Upper lobe of right lung (tissue), 1 donor: ENCODE measurements at regions not wholly inside any gene's neighbourhood (a gene's known extent, or its start where the extent isn't known, plus 50 kb on each side); places are given as distances from the start of the nearest gene placed in this dataset.

Experiments
- ATAC-seq: fragments of 200-7000 bp; cut with Tn5 transposase; one replicate; pipeline ENCODE4 v1.9.1; 2020; ENCODE audit warnings: mild to moderate bottlenecking, moderate library complexity
- DNase-seq: peaks from one replicate; pipeline ENCODE4 v3.0.0-alpha.2; 2020
- H3K27ac ChIP-seq: fragments of 200-600 bp; one replicate; pipeline ENCODE4 v1.8.0; 2022
- H3K27me3 ChIP-seq: fragments of 200-600 bp; one replicate; pipeline ENCODE4 v1.8.0; 2022; ENCODE audit warnings: mild to moderate bottlenecking
- H3K36me3 ChIP-seq: fragments of 200-600 bp; one replicate; pipeline ENCODE4 v1.8.0; 2022
- H3K4me1 ChIP-seq: fragments of 200-600 bp; one replicate; pipeline ENCODE4 v1.8.0; 2022
- H3K4me3 ChIP-seq: fragments of 200-600 bp; one replicate; pipeline ENCODE4 v1.8.0; 2022; ENCODE audit warnings: mild to moderate bottlenecking
- H3K9me3 ChIP-seq: fragments of 200-600 bp; one replicate; pipeline ENCODE4 v1.8.0; 2022
- intact Hi-C: fragments of 100-400 bp; cut with DNase I; formaldehyde crosslinking; loops from one replicate; pipeline ENCODE4 v1.11.0; 2022
- TF ChIP-seq, protein P1 (sequence below): fragments of 200-600 bp; IDR thresholded peaks from one replicate; pipeline ENCODE4 v1.8.0; 2022; ENCODE audit warnings: antibody characterized with exemption
- donor health status: DM: no; HTN: yes; CAD: no; lungs with severe emphysema.

- intact Hi-C loops: no loop called here
- ATAC-seq: no peak
- Histone ChIP-seq H3K4me1 (no peaks in the 10 kb centered on the region), H3K27me3 (no peaks in the 10 kb centered on the region), H3K36me3 (no peaks in the 10 kb centered on the region), H3K9me3 (no peaks in the 10 kb centered on the region), H3K27ac (no peak overlapping the region), H3K4me3 (no peak overlapping the region)
- DNase-seq: no peak
- TF ChIP-seq, protein P1, sequence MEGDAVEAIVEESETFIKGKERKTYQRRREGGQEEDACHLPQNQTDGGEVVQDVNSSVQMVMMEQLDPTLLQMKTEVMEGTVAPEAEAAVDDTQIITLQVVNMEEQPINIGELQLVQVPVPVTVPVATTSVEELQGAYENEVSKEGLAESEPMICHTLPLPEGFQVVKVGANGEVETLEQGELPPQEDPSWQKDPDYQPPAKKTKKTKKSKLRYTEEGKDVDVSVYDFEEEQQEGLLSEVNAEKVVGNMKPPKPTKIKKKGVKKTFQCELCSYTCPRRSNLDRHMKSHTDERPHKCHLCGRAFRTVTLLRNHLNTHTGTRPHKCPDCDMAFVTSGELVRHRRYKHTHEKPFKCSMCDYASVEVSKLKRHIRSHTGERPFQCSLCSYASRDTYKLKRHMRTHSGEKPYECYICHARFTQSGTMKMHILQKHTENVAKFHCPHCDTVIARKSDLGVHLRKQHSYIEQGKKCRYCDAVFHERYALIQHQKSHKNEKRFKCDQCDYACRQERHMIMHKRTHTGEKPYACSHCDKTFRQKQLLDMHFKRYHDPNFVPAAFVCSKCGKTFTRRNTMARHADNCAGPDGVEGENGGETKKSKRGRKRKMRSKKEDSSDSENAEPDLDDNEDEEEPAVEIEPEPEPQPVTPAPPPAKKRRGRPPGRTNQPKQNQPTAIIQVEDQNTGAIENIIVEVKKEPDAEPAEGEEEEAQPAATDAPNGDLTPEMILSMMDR: no peak
Observed at GRCh38 chr4:22202246-22202974, 253.8 kb upstream of the KCNIP4 start.

- ATAC-seq: no peak
- DNase-seq: no peak
- Histone ChIP-seq H3K4me1 (no peaks in the 10 kb centered on the region), H3K9me3 (no peaks in the 10 kb centered on the region), H3K4me3 (no peak overlapping the region), H3K27me3 (no peaks in the 10 kb centered on the region), H3K27ac (no peak overlapping the region), H3K36me3 (no peaks in the 10 kb centered on the region)
- TF ChIP-seq, protein P1: no peak
- intact Hi-C loops: no loop called here
Observed at GRCh38 chr4:22201256-22201655, 252.7 kb upstream of the KCNIP4 start.

GRCh38 chr4:22196551-22196950 is 248.0 kb upstream of the KCNIP4 start:
- H3K36me3 ChIP-seq: no peaks in the 10 kb centered on the region
- H3K27me3 ChIP-seq: no peaks in the 10 kb centered on the region
- TF ChIP-seq, protein P1: no peak
- H3K9me3 ChIP-seq: no peaks in the 10 kb centered on the region
- no peak overlapping the region for H3K27ac ChIP-seq
- intact Hi-C loops: no loop called here
- ATAC-seq (no peak), DNase-seq (no peak)
- H3K4me1 ChIP-seq: no peaks in the 10 kb centered on the region
- no peak overlapping the region for H3K4me3 ChIP-seq

- intact Hi-C loops: no loop called here
- Histone ChIP-seq H3K36me3 (no peaks in the 10 kb centered on the region), H3K27me3 (no peaks in the 10 kb centered on the region), H3K27ac (no peak overlapping the region), H3K4me1 (no peaks in the 10 kb centered on the region), H3K9me3 (no peaks in the 10 kb centered on the region), H3K4me3 (no peak overlapping the region)
- TF ChIP-seq, protein P1: no peak
- DNase-seq (no peak), ATAC-seq (no peak)
Observed at GRCh38 chr4:22192084-22192511, 243.5 kb upstream of the KCNIP4 start.

DNA sequence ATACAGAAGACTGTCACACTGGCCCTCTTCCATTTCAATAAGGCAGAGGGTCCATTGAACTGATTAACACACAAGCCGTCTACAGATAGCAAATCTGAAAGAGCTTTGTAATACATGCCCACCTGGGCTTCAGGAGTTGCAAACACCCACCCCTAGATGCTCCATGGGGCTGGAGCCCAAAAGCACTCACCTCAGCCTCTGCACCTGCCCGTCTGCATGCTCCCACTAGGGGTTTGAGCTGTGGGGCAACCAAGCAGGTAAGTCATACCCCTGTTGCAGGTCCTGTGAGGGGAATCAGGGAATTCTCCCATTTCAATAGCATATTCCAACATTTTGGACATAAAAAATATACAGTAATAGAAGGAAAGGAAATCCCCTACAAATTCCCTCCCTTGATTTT is 243.0 kb upstream of the KCNIP4 start:
- TF ChIP-seq, protein P1: no peak
- DNase-seq (no peak), ATAC-seq (no peak)

GRCh38 chr4:22190855-22191254 is 242.3 kb upstream of the KCNIP4 start:
- H3K36me3 ChIP-seq: no peaks in the 10 kb centered on the region
- H3K27me3 ChIP-seq: no peaks in the 10 kb centered on the region
- H3K4me3 ChIP-seq: no peak overlapping the region
- TF ChIP-seq, protein P1: no peak
- intact Hi-C loops: no loop called here
- H3K27ac ChIP-seq: no peak overlapping the region
- ATAC-seq (no peak), DNase-seq (no peak)
- no peaks in the 10 kb centered on the region for H3K4me1 ChIP-seq
- H3K9me3 ChIP-seq: no peaks in the 10 kb centered on the region

More for the DNA sequence above, 243.0 kb upstream of the KCNIP4 start:
- H3K4me3 ChIP-seq: no peak overlapping the region
- H3K36me3 ChIP-seq: no peaks in the 10 kb centered on the region
- intact Hi-C loops: no loop called here
- no peaks in the 10 kb centered on the region for H3K4me1 ChIP-seq
- H3K27me3 ChIP-seq: no peaks in the 10 kb centered on the region
- no peak overlapping the region for H3K27ac ChIP-seq
- H3K9me3 ChIP-seq: no peaks in the 10 kb centered on the region
